ENCODE measurements at regions not wholly inside any gene's neighbourhood (a gene's known extent, or its start where the extent isn't known, plus 50 kb on each side); places are given as distances from the start of the nearest gene placed in this dataset.

DNA sequence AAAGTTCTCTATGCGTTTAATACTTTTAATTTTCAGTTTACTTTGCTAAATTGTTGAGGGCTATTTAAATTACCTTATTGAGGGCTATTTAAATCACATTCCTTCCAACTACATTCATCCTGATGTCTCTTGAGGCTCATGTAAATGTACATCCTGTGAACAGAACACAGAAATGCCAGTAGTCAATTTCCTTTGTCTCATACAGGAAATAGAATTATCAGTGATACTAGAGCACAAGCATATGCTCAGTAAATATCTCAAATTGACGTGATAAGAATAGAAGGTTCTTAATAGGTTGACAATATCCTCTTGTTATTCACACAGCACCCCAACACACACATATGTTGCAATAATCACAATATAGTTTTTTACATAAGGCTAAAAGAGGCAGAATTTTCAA, 449.0 kb downstream of the CYLC2 start:
- Mint-ChIP-seq H3K27ac (no peak overlapping the region), H3K4me1 (ENCODE audit: unreplicated experiment) (no peaks in the 10 kb centered on the region), H3K36me3 (no peaks in the 10 kb centered on the region), H3K4me3 (no peak overlapping the region), H3K9me3 (no peaks in the 10 kb centered on the region), H3K27me3 (no peaks in the 10 kb centered on the region)
- TF ChIP-seq, protein P1, sequence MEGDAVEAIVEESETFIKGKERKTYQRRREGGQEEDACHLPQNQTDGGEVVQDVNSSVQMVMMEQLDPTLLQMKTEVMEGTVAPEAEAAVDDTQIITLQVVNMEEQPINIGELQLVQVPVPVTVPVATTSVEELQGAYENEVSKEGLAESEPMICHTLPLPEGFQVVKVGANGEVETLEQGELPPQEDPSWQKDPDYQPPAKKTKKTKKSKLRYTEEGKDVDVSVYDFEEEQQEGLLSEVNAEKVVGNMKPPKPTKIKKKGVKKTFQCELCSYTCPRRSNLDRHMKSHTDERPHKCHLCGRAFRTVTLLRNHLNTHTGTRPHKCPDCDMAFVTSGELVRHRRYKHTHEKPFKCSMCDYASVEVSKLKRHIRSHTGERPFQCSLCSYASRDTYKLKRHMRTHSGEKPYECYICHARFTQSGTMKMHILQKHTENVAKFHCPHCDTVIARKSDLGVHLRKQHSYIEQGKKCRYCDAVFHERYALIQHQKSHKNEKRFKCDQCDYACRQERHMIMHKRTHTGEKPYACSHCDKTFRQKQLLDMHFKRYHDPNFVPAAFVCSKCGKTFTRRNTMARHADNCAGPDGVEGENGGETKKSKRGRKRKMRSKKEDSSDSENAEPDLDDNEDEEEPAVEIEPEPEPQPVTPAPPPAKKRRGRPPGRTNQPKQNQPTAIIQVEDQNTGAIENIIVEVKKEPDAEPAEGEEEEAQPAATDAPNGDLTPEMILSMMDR (conservative IDR thresholded peaks at IDR 0.05) = no peak
- no peak for DNase-seq (ENCODE audit: extremely low spot score, unreplicated experiment)

DNA sequence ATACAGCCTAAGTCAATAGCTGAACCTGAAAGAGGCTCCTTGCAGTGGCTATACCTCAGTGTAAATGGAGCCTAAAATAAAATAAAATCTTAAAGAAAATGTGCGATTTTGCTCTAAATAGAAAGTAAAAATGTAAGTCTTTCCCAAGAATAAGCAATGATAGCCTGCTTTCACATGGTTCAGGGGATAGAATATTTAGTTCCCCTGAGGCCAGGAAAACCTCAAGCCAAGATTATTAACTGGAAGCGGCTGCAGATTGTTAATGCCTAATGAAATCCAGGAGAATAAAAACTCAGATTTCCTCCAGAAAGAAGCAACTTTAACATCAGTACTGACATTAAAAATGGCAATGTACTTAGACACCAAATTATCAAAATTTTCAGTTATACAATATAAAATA, 463.7 kb downstream of the CYLC2 start:
- no peak for DNase-seq (ENCODE audit: extremely low spot score, unreplicated experiment)
- Mint-ChIP-seq H3K27ac (no peak overlapping the region), H3K4me3 (no peak overlapping the region), H3K36me3 (no peaks in the 10 kb centered on the region), H3K27me3 (no peaks in the 10 kb centered on the region), H3K4me1 (ENCODE audit: unreplicated experiment) (no peaks in the 10 kb centered on the region), H3K9me3 (no peaks in the 10 kb centered on the region)
- TF ChIP-seq, protein P1 (conservative IDR thresholded peaks at IDR 0.05) = no peak

DNA sequence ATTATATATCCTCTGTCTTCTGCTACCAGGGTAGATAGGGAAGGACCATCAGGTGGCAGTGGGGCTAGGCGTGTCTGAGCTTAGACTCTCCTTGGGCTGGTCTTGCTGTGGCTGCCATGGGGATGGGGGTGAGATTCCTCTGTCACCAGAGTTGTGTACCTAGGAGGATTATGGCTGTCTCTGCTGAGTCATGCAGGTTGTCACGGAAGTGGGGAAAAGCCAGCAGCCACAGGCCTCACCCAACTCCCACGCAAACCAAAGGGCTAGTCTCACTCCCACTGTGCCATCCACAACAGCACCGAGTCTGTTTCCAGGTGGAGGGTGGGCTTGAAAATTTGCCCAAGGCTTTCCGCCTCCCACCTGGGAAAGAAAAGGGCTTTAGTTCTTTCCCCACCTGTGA, 476.1 kb downstream of the CYLC2 start:
- no peak for DNase-seq (ENCODE audit: extremely low spot score, unreplicated experiment)
- Mint-ChIP-seq H3K9me3 (no peaks in the 10 kb centered on the region), H3K27ac (no peak overlapping the region), H3K4me1 (ENCODE audit: unreplicated experiment) (no peaks in the 10 kb centered on the region), H3K27me3 (no peaks in the 10 kb centered on the region), H3K36me3 (no peaks in the 10 kb centered on the region), H3K4me3 (no peak overlapping the region)
- TF ChIP-seq, protein P1 (conservative IDR thresholded peaks at IDR 0.05) = no peak

DNA sequence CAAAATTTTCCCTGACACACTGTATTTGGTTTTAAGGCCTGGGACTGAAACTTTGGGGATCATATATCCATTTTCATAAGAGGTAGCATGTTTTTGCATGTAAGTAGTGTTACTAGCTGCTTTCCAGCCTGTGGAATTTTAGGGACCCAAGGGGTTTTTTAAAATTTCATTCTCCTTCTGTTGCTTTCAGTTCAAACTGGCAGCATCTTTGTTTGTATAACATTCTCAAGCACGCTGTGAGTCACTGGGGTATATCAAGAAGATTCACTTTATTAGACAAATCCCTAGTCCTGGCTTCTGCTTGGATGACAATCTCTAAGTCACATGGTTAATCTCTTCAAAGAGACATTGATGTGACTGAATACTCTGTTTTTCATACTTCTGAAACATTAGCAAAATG, 479.0 kb downstream of the CYLC2 start:
- Mint-ChIP-seq H3K27ac (no peak overlapping the region), H3K9me3 (no peaks in the 10 kb centered on the region), H3K4me1 (ENCODE audit: unreplicated experiment) (no peaks in the 10 kb centered on the region), H3K4me3 (no peak overlapping the region), H3K36me3 (no peaks in the 10 kb centered on the region), H3K27me3 (no peaks in the 10 kb centered on the region)
- TF ChIP-seq, protein P1 (conservative IDR thresholded peaks at IDR 0.05) = no peak
- DNase-seq (ENCODE audit: extremely low spot score, unreplicated experiment) = no peak

DNA sequence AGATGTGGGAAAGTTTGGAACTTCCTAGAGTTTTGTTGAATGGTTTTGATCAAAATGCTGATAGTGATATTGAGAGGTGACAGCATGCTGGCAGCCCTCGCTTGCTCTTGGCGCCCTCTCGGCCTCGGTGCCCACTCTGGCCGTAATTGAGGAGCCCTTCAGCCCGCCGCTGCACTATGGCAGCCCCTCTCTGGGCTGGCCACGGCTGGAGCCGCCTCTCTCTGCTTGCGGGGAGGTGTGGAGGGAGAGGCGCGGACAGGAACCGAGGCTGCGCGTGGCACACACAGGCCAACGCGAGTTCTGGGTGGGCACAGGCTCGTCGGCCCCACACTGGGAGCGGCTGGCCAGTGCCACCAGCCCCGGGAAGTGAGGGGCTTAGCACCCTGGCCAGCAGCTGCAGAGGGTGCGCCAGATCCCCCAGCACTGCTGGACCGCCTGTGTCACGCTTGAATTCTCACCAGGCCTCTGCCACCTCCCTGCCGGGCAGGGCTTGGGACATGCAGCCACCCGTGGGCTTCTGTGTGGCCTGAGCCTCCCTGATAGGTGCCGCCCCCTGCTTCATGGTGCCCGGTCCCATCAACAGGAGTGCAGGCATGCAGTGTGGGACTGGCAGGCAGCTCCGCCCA, 488.5 kb downstream of the CYLC2 start:
- H3K9me3 Mint-ChIP-seq = no peaks in the 10 kb centered on the region
- DNase-seq (ENCODE audit: extremely low spot score, unreplicated experiment) = no peak

More for the DNA sequence above, 488.5 kb downstream of the CYLC2 start:
- TF ChIP-seq, protein P1 (conservative IDR thresholded peaks at IDR 0.05) = no peak
- no peak overlapping the region for H3K4me3 Mint-ChIP-seq
- H3K36me3 Mint-ChIP-seq = no peaks in the 10 kb centered on the region
- no peak overlapping the region for H3K27ac Mint-ChIP-seq
- no peaks in the 10 kb centered on the region for H3K27me3 Mint-ChIP-seq
- H3K4me1 Mint-ChIP-seq (ENCODE audit: unreplicated experiment) = no peaks in the 10 kb centered on the region

Measured in type B pancreatic cell (in vitro differentiated cells).